ENCODE measurements at regions not wholly inside any gene's neighbourhood (a gene's known extent, or its start where the extent isn't known, plus 50 kb on each side); places are given as distances from the start of the nearest gene placed in this dataset.

DNA sequence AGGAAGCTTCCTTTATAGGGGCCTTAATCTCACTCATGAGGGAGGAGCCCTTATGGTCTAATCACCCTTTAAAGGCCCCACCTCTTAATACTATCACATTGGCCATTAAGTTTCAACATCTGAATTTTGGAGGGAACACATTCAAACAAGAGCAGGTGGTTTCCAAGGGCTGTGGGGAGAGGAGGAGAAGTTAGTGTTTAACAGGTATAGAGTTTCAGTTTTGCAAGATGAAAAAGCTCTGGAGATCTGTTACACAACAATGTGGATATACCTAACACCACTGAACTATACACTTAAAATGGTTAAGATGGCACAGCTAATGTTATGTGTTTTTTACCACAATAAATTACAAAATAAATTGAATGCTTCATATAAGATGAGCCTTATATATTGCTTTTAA lies 113.4 kb upstream of the DNAH14 start:
- H3K27ac Mint-ChIP-seq: no peak overlapping the region
- peaks cover 13% of the 10 kb centered on the region for H3K9me3 Mint-ChIP-seq (ENCODE audit: insufficient read depth)
- Histone ChIP-seq H3K4me1 (ENCODE audit: control insufficient read depth in 2 of 2, insufficient read depth in 2 of 2, low read length in 2 of 2) (no peaks in the 10 kb centered on the region), H4K20me1 (ENCODE audit: control insufficient read depth, insufficient read depth, low read length, poor library complexity, severe bottlenecking) (no peaks in the 10 kb centered on the region), H2AFZ (ENCODE audit: insufficient read depth, low read depth, low read length, poor library complexity, severe bottlenecking) (no peak overlapping the region), H3K9ac (ENCODE audit: low read length) (no peak overlapping the region), H3K4me2 (replicated peaks; ENCODE audit: low read depth, low read length, poor library complexity, severe bottlenecking) (no peak overlapping the region), H3K36me3 (replicated peaks in 1 of 2; ENCODE audit: control extremely low read depth in 1 of 2, control insufficient read depth in 1 of 2, extremely low read depth in 1 of 2, insufficient read depth in 2 of 2, low read length in 1 of 2) (no peaks in the 10 kb centered on the region), H3K9me3 (ENCODE audit: control extremely low read depth in 1 of 3, control insufficient read depth in 2 of 3, insufficient read depth in 1 of 3, low read length in 2 of 3) (peaks cover 0 to 16% (median 5%) of the 10 kb centered on the region in 3 donors), H3K27me3 (replicated peaks in 1 of 4; ENCODE audit: control extremely low read depth in 1 of 4, control insufficient read depth in 3 of 4, insufficient read depth in 4 of 4, low read length in 3 of 4) (no peaks in the 10 kb centered on the region), H3K27ac (ENCODE audit: low read length in 2 of 2) (no peak overlapping the region), H3K4me3 (ENCODE audit: control extremely low read depth in 1 of 5, extremely low read depth in 1 of 5, insufficient read depth in 1 of 5, low read depth in 2 of 5, low read length in 4 of 5) (no peak overlapping the region), H3K79me2 (ENCODE audit: control insufficient read depth, insufficient read depth, low read length) (no peaks in the 10 kb centered on the region)
- no peak for TF ChIP-seq EZH2 (IDR thresholded peaks at IDR 0.05; ENCODE audit: borderline replicate concordance, insufficient read depth, low read depth, low read length, poor library complexity, severe bottlenecking)
- TF ChIP-seq, protein P1, sequence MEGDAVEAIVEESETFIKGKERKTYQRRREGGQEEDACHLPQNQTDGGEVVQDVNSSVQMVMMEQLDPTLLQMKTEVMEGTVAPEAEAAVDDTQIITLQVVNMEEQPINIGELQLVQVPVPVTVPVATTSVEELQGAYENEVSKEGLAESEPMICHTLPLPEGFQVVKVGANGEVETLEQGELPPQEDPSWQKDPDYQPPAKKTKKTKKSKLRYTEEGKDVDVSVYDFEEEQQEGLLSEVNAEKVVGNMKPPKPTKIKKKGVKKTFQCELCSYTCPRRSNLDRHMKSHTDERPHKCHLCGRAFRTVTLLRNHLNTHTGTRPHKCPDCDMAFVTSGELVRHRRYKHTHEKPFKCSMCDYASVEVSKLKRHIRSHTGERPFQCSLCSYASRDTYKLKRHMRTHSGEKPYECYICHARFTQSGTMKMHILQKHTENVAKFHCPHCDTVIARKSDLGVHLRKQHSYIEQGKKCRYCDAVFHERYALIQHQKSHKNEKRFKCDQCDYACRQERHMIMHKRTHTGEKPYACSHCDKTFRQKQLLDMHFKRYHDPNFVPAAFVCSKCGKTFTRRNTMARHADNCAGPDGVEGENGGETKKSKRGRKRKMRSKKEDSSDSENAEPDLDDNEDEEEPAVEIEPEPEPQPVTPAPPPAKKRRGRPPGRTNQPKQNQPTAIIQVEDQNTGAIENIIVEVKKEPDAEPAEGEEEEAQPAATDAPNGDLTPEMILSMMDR (IDR thresholded peaks at IDR 0.05): no peak
- peaks cover 12% of the 10 kb centered on the region for H3K27me3 Mint-ChIP-seq
- no peaks in the 10 kb centered on the region for H3K4me1 Mint-ChIP-seq
- ATAC-seq (ENCODE audit: low read depth) (no peak), DNase-seq (no peak)
- ChIA-PET POLR2A (no interaction called here), CTCF (no interaction called here)
- no peak overlapping the region for H3K4me3 Mint-ChIP-seq
- intact Hi-C loops (cut with micrococcal nuclease): no loop called here

DNA sequence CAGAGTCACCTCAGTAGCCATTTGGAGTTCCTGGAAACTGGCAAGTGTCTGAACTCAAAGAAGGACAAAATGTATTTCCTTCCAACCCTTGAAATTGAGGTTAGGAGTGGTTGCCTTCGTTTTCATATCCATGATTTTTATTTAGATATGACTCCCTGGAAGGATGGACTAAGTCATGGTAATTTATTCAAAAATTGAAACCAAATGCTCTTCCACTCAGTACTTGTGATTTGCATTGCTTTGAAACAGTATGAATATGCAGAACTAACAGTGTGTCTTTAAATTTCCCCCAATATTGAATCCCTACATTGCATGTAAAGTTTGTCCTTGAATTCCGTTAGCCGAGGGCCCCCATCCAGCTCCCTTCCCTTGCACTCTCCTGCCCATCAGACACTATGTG lies 112.1 kb upstream of the DNAH14 start:
- Histone ChIP-seq H3K9ac (ENCODE audit: low read length) (no peak overlapping the region), H3K36me3 (replicated peaks in 1 of 2; ENCODE audit: control extremely low read depth in 1 of 2, control insufficient read depth in 1 of 2, extremely low read depth in 1 of 2, insufficient read depth in 2 of 2, low read length in 1 of 2) (no peaks in the 10 kb centered on the region), H3K79me2 (ENCODE audit: control insufficient read depth, insufficient read depth, low read length) (no peaks in the 10 kb centered on the region), H3K27ac (ENCODE audit: low read length in 2 of 2) (no peak overlapping the region), H3K9me3 (ENCODE audit: control extremely low read depth in 1 of 3, control insufficient read depth in 2 of 3, insufficient read depth in 1 of 3, low read length in 2 of 3) (peaks cover 0 to 9% (median 7%) of the 10 kb centered on the region in 3 donors), H3K4me3 (ENCODE audit: control extremely low read depth in 1 of 5, extremely low read depth in 1 of 5, insufficient read depth in 1 of 5, low read depth in 2 of 5, low read length in 4 of 5) (no peak overlapping the region), H2AFZ (ENCODE audit: insufficient read depth, low read depth, low read length, poor library complexity, severe bottlenecking) (no peak overlapping the region), H4K20me1 (ENCODE audit: control insufficient read depth, insufficient read depth, low read length, poor library complexity, severe bottlenecking) (no peaks in the 10 kb centered on the region), H3K27me3 (replicated peaks in 1 of 4; ENCODE audit: control extremely low read depth in 1 of 4, control insufficient read depth in 3 of 4, insufficient read depth in 4 of 4, low read length in 3 of 4) (no peaks in the 10 kb centered on the region), H3K4me2 (replicated peaks; ENCODE audit: low read depth, low read length, poor library complexity, severe bottlenecking) (no peak overlapping the region), H3K4me1 (ENCODE audit: control insufficient read depth in 2 of 2, insufficient read depth in 2 of 2, low read length in 2 of 2) (no peaks in the 10 kb centered on the region)
- intact Hi-C loops (cut with micrococcal nuclease): no loop called here
- ChIA-PET POLR2A (no interaction called here), CTCF (no interaction called here)
- ATAC-seq (ENCODE audit: low read depth): no peak
- DNase-seq: no peak
- Mint-ChIP-seq H3K4me3 (no peak overlapping the region), H3K4me1 (no peaks in the 10 kb centered on the region), H3K27ac (no peak overlapping the region), H3K27me3 (peaks cover 12% of the 10 kb centered on the region), H3K9me3 (ENCODE audit: insufficient read depth) (peaks cover 16% of the 10 kb centered on the region)
- TF ChIP-seq, protein P1 (IDR thresholded peaks at IDR 0.05): no peak
- TF ChIP-seq EZH2 (IDR thresholded peaks at IDR 0.05; ENCODE audit: borderline replicate concordance, insufficient read depth, low read depth, low read length, poor library complexity, severe bottlenecking): no peak
- WGBS (ENCODE audit: insufficient coverage): no CpG with 5 or more reads among the region's 3 CpGs

Measured in B cell (primary cell).